H1 (cell line): ENCODE measurements at regions not wholly inside any gene's neighbourhood (a gene's known extent, or its start where the extent isn't known, plus 50 kb on each side); places are given as distances from the start of the nearest gene placed in this dataset.

Experiments used
- CTCF ChIA-PET: fragments of 300-600 bp; sonication (Branson Sonifier 250); formaldehyde crosslinking; loops from one replicate; lab custom pipeline; 2021; ENCODE audit not compliant: partially characterized antibody; lab: Charles Lee
- POLR2A ChIA-PET: fragments of 300-600 bp; sonication (Branson Sonifier 250); formaldehyde crosslinking; loops from one replicate; lab custom pipeline; 2021; ENCODE audit warnings: inconsistent platforms; ENCODE audit not compliant: partially characterized antibody; lab: Charles Lee
- DNase-seq, 2 experiments: peaks; one replicate each; pipeline versions ENCODE4 v3.0.0 to v3.0.0-alpha.2; 2010 to 2022; ENCODE audit warnings: low spot score in 2 of 2, low read depth in 1 of 2, mixed read lengths in 1 of 2
- FAIRE-seq: peaks from 2 replicates; lab custom pipeline; 2011; peaks lifted over from hg19 to GRCh38; lab: Jason Lieb, UNC
- H2AFZ ChIP-seq: 2 replicates; pipeline ENCODE4 v1.8.1; 2012; ENCODE audit warnings: low read length, inconsistent platforms
- H2AK5ac ChIP-seq: 2 replicates; pipeline ENCODE4 v1.6.1; 2013; ENCODE audit warnings: low read depth, low read length
- H2BK120ac ChIP-seq: replicated peaks from 2 replicates; pipeline ENCODE3; 2013; ENCODE audit warnings: low read depth, low read length, inconsistent platforms
- H2BK12ac ChIP-seq: 2 replicates; pipeline ENCODE4 v1.6.1; 2013; ENCODE audit warnings: low read depth, low read length
- H2BK15ac ChIP-seq: 2 replicates; pipeline ENCODE4 v1.6.1; 2013; ENCODE audit warnings: low read length
- H2BK20ac ChIP-seq: 2 replicates; pipeline ENCODE4 v1.6.1; 2013; ENCODE audit warnings: low read length
- H2BK5ac ChIP-seq: 2 replicates; pipeline ENCODE4 v1.6.1; 2013; ENCODE audit warnings: low read depth, low read length
- H3K14ac ChIP-seq: 2 replicates; pipeline ENCODE4 v1.6.1; 2013; ENCODE audit warnings: inconsistent platforms; ENCODE audit not compliant: insufficient read length
- H3K18ac ChIP-seq: 2 replicates; pipeline ENCODE4 v1.6.1; 2013; ENCODE audit warnings: low read length; ENCODE audit errors: extremely low read depth
- H3K23ac ChIP-seq: 2 replicates; pipeline ENCODE4 v1.6.1; 2013; ENCODE audit warnings: inconsistent platforms; ENCODE audit not compliant: insufficient read length
- H3K23me2 ChIP-seq: 2 replicates; pipeline ENCODE4 v1.6.1; 2013; ENCODE audit warnings: low read depth, low read length
- H3K27ac ChIP-seq: 2 replicates; pipeline ENCODE4 v1.6.1; 2011; ENCODE audit warnings: low read depth, low read length, inconsistent platforms
- H3K27me3 ChIP-seq, 4 experiments: replicated peaks in 1 of 4; 1 replicate in 1 of 4; 2 replicates in 3 of 4; pipeline versions ENCODE4 v1.6.1 to v1.8.1; 2011 to 2013; ENCODE audit warnings: low read length in 3 of 4, mild to moderate bottlenecking in 3 of 4, inconsistent platforms in 2 of 4, mixed read lengths in 2 of 4, moderate library complexity in 1 of 4; ENCODE audit not compliant: control insufficient read depth in 3 of 4, insufficient read depth in 3 of 4; ENCODE audit errors: extremely low read depth in 1 of 4
- H3K36me3 ChIP-seq, 4 experiments: 2 replicates each; pipeline versions ENCODE4 v1.6.1 to v1.8.1; 2011 to 2013; ENCODE audit warnings: mild to moderate bottlenecking in 4 of 4, low read length in 3 of 4, moderate library complexity in 2 of 4, control low read depth in 1 of 4, inconsistent platforms in 1 of 4; ENCODE audit not compliant: insufficient read depth in 4 of 4, control insufficient read depth in 2 of 4
- H3K4ac ChIP-seq: replicated peaks from 2 replicates; pipeline ENCODE3; 2013; ENCODE audit warnings: low read length, low read depth, mixed read lengths, inconsistent platforms; ENCODE audit not compliant: insufficient read length
- H3K4me1 ChIP-seq, 4 experiments: replicated peaks in 1 of 4; 1 replicate in 1 of 4; 2 replicates in 3 of 4; pipeline versions ENCODE4 v1.6.1 to v1.8.1; 2011 to 2013; ENCODE audit warnings: low read length in 3 of 4, inconsistent platforms in 2 of 4, mixed read lengths in 1 of 4; ENCODE audit not compliant: insufficient read depth in 4 of 4, control insufficient read depth in 3 of 4
- H3K4me2 ChIP-seq, 2 experiments: 2 replicates each; pipeline versions ENCODE4 v1.6.1 to v1.8.1; 2011 to 2013; ENCODE audit warnings: low read depth in 2 of 2, low read length in 2 of 2, control low read depth in 1 of 2, inconsistent platforms in 1 of 2, mild to moderate bottlenecking in 1 of 2; ENCODE audit not compliant: insufficient read depth in 1 of 2
- H3K4me3 ChIP-seq, 4 experiments: fragments of 200-600, 300-600 bp in 1 of 4; sonication (generic), shearing (Covaris generic), sonication (Bioruptor Twin) in 1 of 4; 2 replicates each; pipeline versions ENCODE4 v1.5.1 to v1.8.1; 2011 to 2016; ENCODE audit warnings: low read length in 4 of 4, low read depth in 3 of 4, control low read depth in 2 of 4, inconsistent platforms in 2 of 4, mild to moderate bottlenecking in 2 of 4, mixed read lengths in 1 of 4, moderate library complexity in 1 of 4; ENCODE audit not compliant: insufficient read depth in 2 of 4; ENCODE audit errors: extremely low read depth in 1 of 4
- H3K56ac ChIP-seq: replicated peaks from 2 replicates; pipeline ENCODE3; 2013; ENCODE audit warnings: low read depth, mild to moderate bottlenecking, mixed read lengths, low read length, inconsistent platforms; ENCODE audit not compliant: insufficient read length
- H3K79me1 ChIP-seq: 2 replicates; pipeline ENCODE4 v1.6.1; 2013; ENCODE audit warnings: low read depth, low read length, control low read depth
- H3K79me2 ChIP-seq, 2 experiments: 2 replicates each; pipeline versions ENCODE4 v1.6.1 to v1.8.1; 2012 to 2013; ENCODE audit warnings: low read length in 2 of 2, mild to moderate bottlenecking in 2 of 2, inconsistent platforms in 1 of 2; ENCODE audit not compliant: insufficient read depth in 2 of 2, control insufficient read depth in 1 of 2
- H3K9ac ChIP-seq, 4 experiments: replicated peaks in 1 of 4; 1 replicate in 1 of 4; 2 replicates in 3 of 4; pipeline versions ENCODE4 v1.6.1 to v1.8.1; 2011 to 2013; ENCODE audit warnings: low read depth in 3 of 4, low read length in 3 of 4, control low read depth in 2 of 4, mild to moderate bottlenecking in 2 of 4, moderate library complexity in 2 of 4, inconsistent platforms in 1 of 4; ENCODE audit errors: extremely low read depth in 1 of 4
- H3K9me3 ChIP-seq, 2 experiments: 2 replicates each; pipeline versions ENCODE4 v1.6.1 to v1.8.1; 2012 to 2013; ENCODE audit warnings: mild to moderate bottlenecking in 2 of 2, moderate library complexity in 2 of 2, control low read depth in 1 of 2, inconsistent platforms in 1 of 2, low read depth in 1 of 2, low read length in 1 of 2, mixed read lengths in 1 of 2; ENCODE audit not compliant: insufficient read depth in 2 of 2
- H4K20me1 ChIP-seq, 2 experiments: replicated peaks in 1 of 2; 2 replicates each; pipeline versions ENCODE3 to v1.8.1; 2011 to 2013; ENCODE audit warnings: inconsistent platforms in 2 of 2, low read length in 2 of 2, mild to moderate bottlenecking in 1 of 2; ENCODE audit not compliant: insufficient read depth in 2 of 2, control insufficient read depth in 1 of 2
- H4K5ac ChIP-seq: 2 replicates; pipeline ENCODE4 v1.6.1; 2013; ENCODE audit warnings: low read length, low read depth, mixed read lengths, inconsistent platforms; ENCODE audit not compliant: insufficient read length
- H4K8ac ChIP-seq: 2 replicates; pipeline ENCODE4 v1.8.0; 2013; ENCODE audit warnings: mild to moderate bottlenecking, moderate library complexity, low read length, inconsistent platforms; ENCODE audit not compliant: insufficient read depth; ENCODE audit errors: extremely low read depth
- H4K91ac ChIP-seq: replicated peaks from 2 replicates; pipeline ENCODE3; 2013; ENCODE audit warnings: low read length, mixed read lengths, inconsistent platforms; ENCODE audit not compliant: insufficient read length
- ASH2L ChIP-seq: fragments of 200-600, 300-600 bp; sonication (generic); IDR thresholded peaks from one replicate; pipeline ENCODE4 v1.7.1; 2017; ENCODE audit warnings: low read length
- CTBP2 ChIP-seq: IDR thresholded peaks from 2 replicates; pipeline ENCODE4 v1.7.0; 2011; ENCODE audit warnings: borderline replicate concordance, mild to moderate bottlenecking, moderate library complexity, mixed read lengths, low read length; ENCODE audit not compliant: insufficient read depth, insufficient read length
- EZH2 ChIP-seq: fragments of 200-600 bp; sonication (generic); IDR thresholded peaks from 2 replicates; pipeline ENCODE4 v1.7.1; 2012; ENCODE audit warnings: low read depth, mild to moderate bottlenecking, moderate library complexity, low read length, inconsistent platforms; ENCODE audit not compliant: severe bottlenecking
- POU5F1 ChIP-seq: IDR thresholded peaks from 2 replicates; pipeline ENCODE4 v1.6.1; 2011; ENCODE audit warnings: low read depth, mild to moderate bottlenecking, low read length, moderate library complexity
- TEAD4 ChIP-seq: IDR thresholded peaks from 2 replicates; pipeline ENCODE4 v1.6.1; 2012; ENCODE audit warnings: low read depth, low read length, inconsistent platforms, mixed read lengths
- whole genome bisulfite sequencing, 2 experiments: shearing (Covaris generic) in 1 of 2; methylation state at CpG; one replicate each; pipeline versions ENCODE4 v1.1.6 to v1.1.7; 2013 to 2015; ENCODE audit warnings: low lambda C conversion rate in 2 of 2, mixed read lengths in 2 of 2, inconsistent platforms in 1 of 2, low coverage in 1 of 2, missing lambda C conversion rate in 1 of 2; ENCODE audit not compliant: insufficient replicate concordance in 2 of 2, insufficient coverage in 1 of 2, insufficient read length in 1 of 2; ENCODE audit errors: extremely low coverage in 1 of 2, missing lambda C conversion rate in 1 of 2; 5-methylcytosine and 5-hydroxymethylcytosine counted together

DNA sequence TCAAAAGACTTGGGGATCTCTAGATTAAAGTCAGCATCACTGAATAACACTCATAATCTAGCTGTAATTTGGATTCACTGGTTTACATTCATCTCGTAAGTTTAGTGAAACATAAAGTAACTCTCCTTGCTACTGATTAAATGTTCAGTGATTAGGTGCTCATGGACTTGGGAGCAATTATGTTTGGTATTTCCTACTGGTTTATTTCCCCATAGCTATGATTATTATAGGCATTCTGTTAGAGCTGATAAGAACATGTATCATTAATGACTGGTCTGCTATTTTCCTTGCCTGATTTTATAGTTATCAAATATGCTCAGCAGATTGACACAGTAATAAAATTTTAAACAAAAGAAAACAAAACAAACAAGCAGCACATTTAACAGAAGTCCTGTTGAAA is 334.7 kb upstream of the SLC8A1 start:
- Histone ChIP-seq H4K8ac (no peak overlapping the region), H2BK12ac (no peak overlapping the region), H2BK120ac (no peak overlapping the region), H3K14ac (no peak overlapping the region), H2BK15ac (no peak overlapping the region), H3K9ac (no peak overlapping the region), H4K20me1 (no peaks in the 10 kb centered on the region), H3K4me2 (no peak overlapping the region), H2BK5ac (no peak overlapping the region), H3K27me3 (no peaks in the 10 kb centered on the region), H3K9me3 (no peaks in the 10 kb centered on the region), H4K5ac (no peak overlapping the region), H3K36me3 (no peaks in the 10 kb centered on the region), H3K4me1 (no peaks in the 10 kb centered on the region), H3K79me2 (no peaks in the 10 kb centered on the region), H2AK5ac (no peak overlapping the region), H3K18ac (no peak overlapping the region), H3K27ac (no peak overlapping the region), H3K79me1 (no peaks in the 10 kb centered on the region), H3K23me2 (no peaks in the 10 kb centered on the region), H3K4ac (no peak overlapping the region), H3K4me3 (no peak overlapping the region), H2BK20ac (no peak overlapping the region), H3K23ac (no peak overlapping the region), H2AFZ (no peak overlapping the region), H4K91ac (no peak overlapping the region), H3K56ac (no peak overlapping the region)
- ChIA-PET CTCF (no interaction called here), POLR2A (no interaction called here)
- WGBS, 2 experiments, result 95% methylated on average over 1 of the region's 1 CpG; no CpG with 5 or more reads in 1 of the 2 experiments
- no peak for FAIRE-seq
- DNase-seq, result no peak
- no peak for TF ChIP-seq TEAD4
- TF ChIP-seq EZH2, result no peak
- TF ChIP-seq CTBP2, result no peak
- no peak for TF ChIP-seq ASH2L
- no peak for TF ChIP-seq POU5F1
